PC-9 (cell line): ENCODE measurements at regions not wholly inside any gene's neighbourhood (a gene's known extent, or its start where the extent isn't known, plus 50 kb on each side); places are given as distances from the start of the nearest gene placed in this dataset.

ENCODE experiments used
- BruUV-seq: library from RNA; stranded (reverse); fragments of 400-500 nt; replicated peaks from 2 replicates; lab custom pipeline; 2021; lab: Mats Ljungman, UMichigan
- CTCF ChIA-PET: fragments of 300-600 bp; sonication (Branson Sonifier 250); formaldehyde crosslinking; loops from one replicate; lab custom pipeline; 2022; ENCODE audit warnings: antibody characterized with exemption; lab: Charles Lee
- POLR2A ChIA-PET: fragments of 300-600 bp; sonication (Branson Sonifier 250); formaldehyde crosslinking; loops from one replicate; lab custom pipeline; 2022; ENCODE audit warnings: antibody characterized with exemption; ENCODE audit not compliant: unreplicated experiment; lab: Charles Lee
- DNase-seq, 2 experiments: peaks; one replicate each; pipeline versions ENCODE4 v3.0.0 to v3.0.0-alpha.2; 2015 to 2022; ENCODE audit warnings: mixed read lengths in 1 of 2
- H2AFZ ChIP-seq: fragments of 200-600 bp; sonication (generic); 2 replicates; pipeline ENCODE4 v1.8.1; 2017; ENCODE audit warnings: antibody characterized with exemption
- H3F3A ChIP-seq: fragments of 200-600 bp; sonication (generic); 2 replicates; pipeline ENCODE4 v1.8.1; 2017; ENCODE audit warnings: antibody characterized with exemption, mild to moderate bottlenecking, low read depth; ENCODE audit not compliant: insufficient read depth
- H3K27ac ChIP-seq: fragments of 200-600 bp; sonication (generic); 2 replicates; pipeline ENCODE4 v1.6.1; 2016; ENCODE audit warnings: mixed run types
- H3K27me3 ChIP-seq: fragments of 200-600 bp; sonication (generic); 2 replicates; pipeline ENCODE4 v1.6.1; 2016; ENCODE audit warnings: low read depth, mixed run types; ENCODE audit not compliant: insufficient read depth
- H3K36me3 ChIP-seq: fragments of 200-600 bp; sonication (generic); 2 replicates; pipeline ENCODE4 v1.6.1; 2016; ENCODE audit warnings: low read depth, mixed run types
- H3K4me1 ChIP-seq: fragments of 200-600 bp; sonication (generic); replicated peaks from 2 replicates; pipeline ENCODE4 v1.6.1; 2016; ENCODE audit warnings: mixed run types; ENCODE audit not compliant: insufficient read depth
- H3K4me2 ChIP-seq: fragments of 200-600 bp; sonication (generic); 2 replicates; pipeline ENCODE4 v1.6.1; 2017; ENCODE audit warnings: mixed run types
- H3K4me3 ChIP-seq: fragments of 200-600 bp; sonication (generic); 2 replicates; pipeline ENCODE4 v1.6.1; 2016; ENCODE audit warnings: mixed run types
- H3K79me2 ChIP-seq: fragments of 200-600 bp; sonication (generic); 2 replicates; pipeline ENCODE4 v1.6.1; 2017; ENCODE audit warnings: low read depth, mixed run types
- H3K9me2 ChIP-seq: fragments of 200-600 bp; sonication (generic); 2 replicates; pipeline ENCODE4 v1.8.1; 2017; ENCODE audit warnings: mild to moderate bottlenecking; ENCODE audit not compliant: insufficient read depth
- H3K9me3 ChIP-seq: fragments of 200-600 bp; sonication (generic); 2 replicates; pipeline ENCODE4 v1.8.1; 2016; ENCODE audit warnings: low read depth; ENCODE audit not compliant: insufficient read depth
- H4K20me1 ChIP-seq: fragments of 200-600 bp; sonication (generic); 2 replicates; pipeline ENCODE4 v1.8.1; 2017; ENCODE audit not compliant: insufficient read depth
- CTCF ChIP-seq: fragments of 200-600 bp; sonication (generic); conservative IDR thresholded peaks from 2 replicates; pipeline ENCODE4 v1.6.1; 2017; ENCODE audit warnings: mixed run types, antibody characterized with exemption, mild to moderate bottlenecking, moderate library complexity
- EZH2 ChIP-seq: fragments of 200-600 bp; sonication (generic); IDR thresholded peaks from 2 replicates; pipeline ENCODE4 v1.8.0; 2017; ENCODE audit warnings: antibody characterized with exemption, low read depth
- intact Hi-C: fragments of 100-400 bp; cut with micrococcal nuclease; formaldehyde crosslinking; loops from one replicate; pipeline ENCODE4 v1.10.0; 2022; ENCODE audit not compliant: unreplicated experiment

GRCh38 chr3:16700651-16701050 is 95.4 kb upstream of the DAZL start:
- Histone ChIP-seq H2AFZ (no peak overlapping the region), H4K20me1 (no peaks in the 10 kb centered on the region), H3K4me3 (no peak overlapping the region), H3F3A (no peaks in the 10 kb centered on the region), H3K4me2 (no peak overlapping the region), H3K27ac (no peak overlapping the region), H3K9me2 (no peaks in the 10 kb centered on the region), H3K4me1 (peaks cover 15% of the 10 kb centered on the region), H3K36me3 (no peaks in the 10 kb centered on the region), H3K9me3 (peaks cover 3% of the 10 kb centered on the region; the same call in 1 of the 2 replicates), H3K27me3 (no peaks in the 10 kb centered on the region), H3K79me2 (no peaks in the 10 kb centered on the region)
- TF ChIP-seq EZH2 (no peak), CTCF (no peak)
- no peak for DNase-seq
- intact Hi-C loops: no loop called here
- BruUV-seq: no TSS peak
- POLR2A ChIA-PET: interaction anchor here (0.6 kb wide), 1 partner anchor 584 kb away, joined by 9 read pairs; no protein-coding TSS in a partner anchor
- CTCF ChIA-PET: no interaction called here

- Histone ChIP-seq H2AFZ (no peak overlapping the region), H3K27ac (no peak overlapping the region), H3K4me1 (no peaks in the 10 kb centered on the region), H3K4me3 (no peak overlapping the region), H3K9me2 (no peaks in the 10 kb centered on the region), H4K20me1 (no peaks in the 10 kb centered on the region), H3K9me3 (no peaks in the 10 kb centered on the region), H3F3A (no peaks in the 10 kb centered on the region), H3K79me2 (no peaks in the 10 kb centered on the region), H3K27me3 (no peaks in the 10 kb centered on the region), H3K36me3 (no peaks in the 10 kb centered on the region), H3K4me2 (no peak overlapping the region)
- ChIA-PET POLR2A (no interaction called here), CTCF (no interaction called here)
- BruUV-seq: no TSS peak
- intact Hi-C loops: no loop called here
- no peak for DNase-seq
- TF ChIP-seq EZH2: no peak
- TF ChIP-seq CTCF: no peak
These were observed 99.7 kb upstream of the DAZL start for GRCh38 chr3:16704941-16705340.

- no peak overlapping the region for H3K4me3 ChIP-seq
- BruUV-seq: no TSS peak
- TF ChIP-seq CTCF (no peak), EZH2 (no peak)
- POLR2A ChIA-PET: no interaction called here
- H2AFZ ChIP-seq: no peak overlapping the region
- H3K79me2 ChIP-seq: no peaks in the 10 kb centered on the region
- H3K36me3 ChIP-seq: no peaks in the 10 kb centered on the region
- no peak overlapping the region for H3K4me2 ChIP-seq
- H3K9me3 ChIP-seq: 0 out of 2 replicates have a peak, but pooled peaks cover 6% of the 10 kb centered on the region
- CTCF ChIA-PET: no interaction called here
- H3K27ac ChIP-seq: no peak overlapping the region
- peaks cover 8% of the 10 kb centered on the region for H3K4me1 ChIP-seq
- DNase-seq: no peak
- H3F3A ChIP-seq: no peaks in the 10 kb centered on the region
- no peaks in the 10 kb centered on the region for H4K20me1 ChIP-seq
- no peaks in the 10 kb centered on the region for H3K9me2 ChIP-seq
- intact Hi-C loops: no loop called here
- H3K27me3 ChIP-seq: no peaks in the 10 kb centered on the region
These were observed 102.0 kb upstream of the DAZL start for GRCh38 chr3:16707260-16707659.
